NCI-H2227 treated with DMSO at 0.1 percent for 48 hours (cell line): ENCODE measurements at regions not wholly inside any gene's neighbourhood (a gene's known extent, or its start where the extent isn't known, plus 50 kb on each side); places are given as distances from the start of the nearest gene placed in this dataset.
"Not testable (repeated sequence)": the region's sequence is repeated elsewhere in the genome, so short reads cannot be mapped to it uniquely, and the experiment has no call there.

Experiments used
- DNase-seq: peaks from one replicate; lab custom pipeline; 2025; lab: John Stamatoyannopoulos, UW

GRCh38 chr2:212871597-212871996 is 279.8 kb downstream of the IKZF2 start:
- DNase-seq = no peak

GRCh38 chr2:212864186-212864585 is 287.2 kb downstream of the IKZF2 start:
- DNase-seq = no peak

- no peak for DNase-seq
Measured at GRCh38 chr2:212863185-212863588, 288.2 kb downstream of the IKZF2 start.

GRCh38 chr2:212858496-212858895 is 292.9 kb downstream of the IKZF2 start:
- DNase-seq = no peak

GRCh38 chr2:212854771-212855170 is 296.6 kb downstream of the IKZF2 start:
- no peak for DNase-seq

- no peak for DNase-seq
Measured at GRCh38 chr2:212854116-212854515, 297.3 kb downstream of the IKZF2 start.

GRCh38 chr2:212845941-212846340 is 305.5 kb downstream of the IKZF2 start:
- DNase-seq = no peak

GRCh38 chr2:212843409-212844199 is 305.0 kb upstream of the ERBB4 start:
- DNase-seq = no peak

- no peak for DNase-seq
Measured at GRCh38 chr2:212842544-212843185, 304.1 kb upstream of the ERBB4 start.

- DNase-seq = no peak
Measured at GRCh38 chr2:212841460-212841859, 302.9 kb upstream of the ERBB4 start.

GRCh38 chr2:212832211-212833195 is 293.9 kb upstream of the ERBB4 start:
- no peak for DNase-seq

- DNase-seq = no peak
Measured at GRCh38 chr2:212831671-212832199, 293.1 kb upstream of the ERBB4 start.

GRCh38 chr2:212816267-212816666 is 277.7 kb upstream of the ERBB4 start:
- no peak for DNase-seq

- DNase-seq = no peak
Measured at GRCh38 chr2:212815453-212815852, 276.9 kb upstream of the ERBB4 start.

GRCh38 chr2:212814941-212815340 is 276.3 kb upstream of the ERBB4 start:
- peak; percentile 59 for DNase-seq

- DNase-seq = no peak
Measured at GRCh38 chr2:212811921-212812320, 273.3 kb upstream of the ERBB4 start.

GRCh38 chr2:212811036-212811805 is 272.6 kb upstream of the ERBB4 start:
- peak; percentile 63 for DNase-seq

- DNase-seq = no peak
Measured at GRCh38 chr2:212797484-212798205, 259.0 kb upstream of the ERBB4 start.

GRCh38 chr2:212794471-212794870 is 255.9 kb upstream of the ERBB4 start:
- DNase-seq = peak; percentile 69

- DNase-seq = no peak
Measured at GRCh38 chr2:212791569-212791968, 253.0 kb upstream of the ERBB4 start.

GRCh38 chr2:212786088-212786487 is 247.5 kb upstream of the ERBB4 start:
- DNase-seq = not testable (repeated sequence)
